CD4-positive, alpha-beta memory T cell (primary cell): ENCODE measurements at regions not wholly inside any gene's neighbourhood (a gene's known extent, or its start where the extent isn't known, plus 50 kb on each side); places are given as distances from the start of the nearest gene placed in this dataset.

ENCODE experiments used
- CTCF ChIA-PET: fragments of 350-600 bp; sonication (Branson Sonifier 250); formaldehyde crosslinking; loops from one replicate; lab custom pipeline; 2021; ENCODE audit warnings: inconsistent platforms; ENCODE audit not compliant: partially characterized antibody; lab: Charles Lee
- POLR2A ChIA-PET: fragments of 350-600 bp; sonication (Branson Sonifier 250); formaldehyde crosslinking; loops from one replicate; lab custom pipeline; 2021; ENCODE audit not compliant: partially characterized antibody; lab: Charles Lee
- DNase-seq, 5 donors: peaks; one replicate each; pipeline versions ENCODE4 v3.0.0 to v3.0.0-alpha.2; 2020 to 2022; ENCODE audit warnings: mixed read lengths in 1 of 5
- H3K27ac ChIP-seq: one replicate; pipeline ENCODE4 v1.7.0; 2013; ENCODE audit warnings: low read depth, low read length
- H3K27me3 ChIP-seq: 2 replicates; pipeline ENCODE4 v1.7.0; 2013; ENCODE audit warnings: mild to moderate bottlenecking, low read length, moderate library complexity; ENCODE audit not compliant: insufficient read depth
- H3K36me3 ChIP-seq: 2 replicates; pipeline ENCODE4 v1.7.0; 2013; ENCODE audit warnings: mild to moderate bottlenecking, low read length, moderate library complexity; ENCODE audit not compliant: insufficient read depth
- H3K4me1 ChIP-seq: 2 replicates; pipeline ENCODE4 v1.7.0; 2013; ENCODE audit warnings: mild to moderate bottlenecking, low read length, moderate library complexity; ENCODE audit not compliant: insufficient read depth
- H3K4me3 ChIP-seq, 2 donors: one replicate each; pipeline ENCODE4 v1.7.0; 2013; ENCODE audit warnings: low read length in 2 of 2, mild to moderate bottlenecking in 1 of 2
- H3K9me3 ChIP-seq, 2 donors: one replicate each; pipeline ENCODE4 v1.7.0; 2013; ENCODE audit warnings: low read length in 2 of 2, control low read depth in 1 of 2; ENCODE audit not compliant: control insufficient read depth in 1 of 2
- H3K27ac Mint-ChIP-seq, 7 donors: one replicate each; pipeline ENCODE4 v1.8.0; 2020 to 2021; ENCODE audit warnings: mixed read lengths in 7 of 7, mild to moderate bottlenecking in 6 of 7, inconsistent platforms in 3 of 7, moderate library complexity in 3 of 7
- H3K27me3 Mint-ChIP-seq, 2 donors: one replicate each; pipeline ENCODE4 v1.8.0; 2020 to 2021; ENCODE audit warnings: mixed read lengths in 2 of 2
- H3K36me3 Mint-ChIP-seq, 2 donors: one replicate each; pipeline ENCODE4 v1.8.0; 2020 to 2021; ENCODE audit warnings: mixed read lengths in 2 of 2, inconsistent platforms in 1 of 2, mild to moderate bottlenecking in 1 of 2
- H3K4me1 Mint-ChIP-seq, 4 donors: one replicate each; pipeline ENCODE4 v1.8.0; 2020 to 2021; ENCODE audit warnings: mixed read lengths in 4 of 4, mild to moderate bottlenecking in 1 of 4
- H3K4me3 Mint-ChIP-seq, 8 donors: one replicate each; pipeline ENCODE4 v1.8.0; 2020 to 2021; ENCODE audit warnings: mixed read lengths in 8 of 8, mild to moderate bottlenecking in 7 of 8, moderate library complexity in 6 of 8, inconsistent platforms in 3 of 8
- H3K9me3 Mint-ChIP-seq, 8 donors: one replicate each; pipeline ENCODE4 v1.8.0; 2020 to 2021; ENCODE audit warnings: mixed read lengths in 8 of 8, mild to moderate bottlenecking in 5 of 8, inconsistent platforms in 3 of 8, moderate library complexity in 1 of 8
- intact Hi-C: fragments of 100-400 bp; cut with micrococcal nuclease; formaldehyde crosslinking; loops from one replicate; pipeline ENCODE4 v1.15.1; 2023

DNA sequence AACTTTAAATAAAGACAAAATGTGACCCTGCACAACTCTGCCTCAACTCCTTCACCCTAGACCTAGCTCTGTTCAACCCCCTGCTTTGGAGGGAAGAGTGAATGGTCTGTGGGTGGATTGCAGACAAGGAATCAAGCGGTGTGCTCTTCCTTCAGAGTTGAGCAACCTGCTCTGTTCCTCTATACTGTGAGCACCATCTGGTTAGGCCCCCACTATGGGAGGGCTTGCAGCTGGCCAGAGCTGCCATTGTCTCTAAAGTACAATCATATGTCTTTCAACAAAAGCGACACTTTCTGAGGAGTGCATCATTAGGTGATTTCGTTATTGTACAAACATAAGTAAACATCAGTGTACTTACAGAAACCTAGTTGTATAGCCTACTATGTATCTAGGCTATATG, 406.1 kb upstream of the MARCKS start:
- Mint-ChIP-seq H3K27ac (no peak overlapping the region), H3K27me3 (no peaks in the 10 kb centered on the region), H3K4me3 (no peak overlapping the region), H3K9me3 (peaks cover 0 to 3% (median 0%) of the 10 kb centered on the region in 8 donors), H3K4me1 (peaks cover 0 to 1% (median 0%) of the 10 kb centered on the region in 4 donors), H3K36me3 (no peaks in the 10 kb centered on the region)
- no peaks in the 10 kb centered on the region for H3K9me3 ChIP-seq
- ChIA-PET CTCF (no interaction called here), POLR2A (no interaction called here)
- intact Hi-C loops = no loop called here
- H3K4me1 ChIP-seq = no peaks in the 10 kb centered on the region
- H3K36me3 ChIP-seq = no peaks in the 10 kb centered on the region
- H3K4me3 ChIP-seq = no peak overlapping the region
- H3K27me3 ChIP-seq = no peaks in the 10 kb centered on the region
- DNase-seq = no peak
- H3K27ac ChIP-seq = no peak overlapping the region

DNA sequence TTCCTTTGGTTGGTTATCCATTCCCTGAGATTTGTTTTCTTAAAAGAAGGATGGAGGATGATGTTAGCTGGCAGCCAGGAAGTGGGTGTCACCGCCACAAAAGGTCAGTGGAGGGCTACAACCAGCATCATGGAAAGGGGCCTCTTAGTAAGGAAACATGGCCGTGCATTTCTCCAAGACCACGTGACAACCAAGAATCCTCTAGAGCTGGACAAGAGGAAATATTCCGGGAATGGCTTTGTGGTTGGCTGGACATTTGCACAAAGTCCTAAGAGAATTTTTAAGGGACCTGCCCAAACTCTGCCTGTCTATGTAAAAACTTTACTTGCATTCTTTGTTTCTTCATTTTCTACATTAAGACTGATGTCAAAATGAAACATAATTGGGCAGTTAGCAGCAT, 399.9 kb upstream of the MARCKS start:
- H3K27me3 ChIP-seq = no peaks in the 10 kb centered on the region
- DNase-seq = peak in 1 of 5 donors; percentile 22
- H3K36me3 Mint-ChIP-seq = no peaks in the 10 kb centered on the region
- CTCF ChIA-PET = no interaction called here
- no peak overlapping the region for H3K27ac ChIP-seq
- H3K9me3 Mint-ChIP-seq = peaks cover 0 to 2% (median 0%) of the 10 kb centered on the region in 8 donors
- H3K4me3 Mint-ChIP-seq = no peak overlapping the region
- H3K27me3 Mint-ChIP-seq = no peaks in the 10 kb centered on the region
- no peak overlapping the region for H3K27ac Mint-ChIP-seq
- no peaks in the 10 kb centered on the region for H3K36me3 ChIP-seq
- H3K4me1 ChIP-seq = no peaks in the 10 kb centered on the region
- peaks cover 0 to 1% (median 0%) of the 10 kb centered on the region in 4 donors for H3K4me1 Mint-ChIP-seq
- POLR2A ChIA-PET = no interaction called here
- no peak overlapping the region for H3K4me3 ChIP-seq
- intact Hi-C loops = no loop called here
- H3K9me3 ChIP-seq = no peaks in the 10 kb centered on the region

DNA sequence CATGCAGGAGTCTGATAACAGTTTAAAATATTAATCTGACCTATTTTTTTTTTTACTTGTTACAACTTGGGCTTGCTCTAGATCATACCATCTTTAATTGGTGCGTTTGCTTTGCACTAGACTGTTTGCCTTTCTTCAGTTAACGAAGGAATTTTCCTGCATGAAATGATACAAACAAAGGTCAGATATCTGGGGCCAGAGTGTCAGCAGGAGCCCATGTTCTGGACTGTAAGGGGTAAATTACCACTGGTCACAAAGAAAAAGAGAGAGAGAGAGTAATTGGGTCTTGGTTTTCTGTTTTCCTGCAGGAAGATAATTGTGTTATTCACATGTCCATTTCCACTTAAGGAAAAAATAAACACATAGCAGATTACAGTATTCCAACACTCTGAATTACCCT, 399.4 kb upstream of the MARCKS start:
- Histone ChIP-seq H3K27me3 (no peaks in the 10 kb centered on the region), H3K4me1 (no peaks in the 10 kb centered on the region), H3K4me3 (no peak overlapping the region), H3K9me3 (no peaks in the 10 kb centered on the region), H3K27ac (no peak overlapping the region), H3K36me3 (no peaks in the 10 kb centered on the region)
- intact Hi-C loops = no loop called here
- ChIA-PET CTCF (no interaction called here), POLR2A (no interaction called here)
- DNase-seq = no peak
- Mint-ChIP-seq H3K27me3 (no peaks in the 10 kb centered on the region), H3K36me3 (no peaks in the 10 kb centered on the region), H3K4me1 (peaks cover 0 to 1% (median 0%) of the 10 kb centered on the region in 4 donors), H3K9me3 (peaks cover 0 to 2% (median under 1%) of the 10 kb centered on the region in 8 donors), H3K27ac (no peak overlapping the region), H3K4me3 (no peak overlapping the region)

DNA sequence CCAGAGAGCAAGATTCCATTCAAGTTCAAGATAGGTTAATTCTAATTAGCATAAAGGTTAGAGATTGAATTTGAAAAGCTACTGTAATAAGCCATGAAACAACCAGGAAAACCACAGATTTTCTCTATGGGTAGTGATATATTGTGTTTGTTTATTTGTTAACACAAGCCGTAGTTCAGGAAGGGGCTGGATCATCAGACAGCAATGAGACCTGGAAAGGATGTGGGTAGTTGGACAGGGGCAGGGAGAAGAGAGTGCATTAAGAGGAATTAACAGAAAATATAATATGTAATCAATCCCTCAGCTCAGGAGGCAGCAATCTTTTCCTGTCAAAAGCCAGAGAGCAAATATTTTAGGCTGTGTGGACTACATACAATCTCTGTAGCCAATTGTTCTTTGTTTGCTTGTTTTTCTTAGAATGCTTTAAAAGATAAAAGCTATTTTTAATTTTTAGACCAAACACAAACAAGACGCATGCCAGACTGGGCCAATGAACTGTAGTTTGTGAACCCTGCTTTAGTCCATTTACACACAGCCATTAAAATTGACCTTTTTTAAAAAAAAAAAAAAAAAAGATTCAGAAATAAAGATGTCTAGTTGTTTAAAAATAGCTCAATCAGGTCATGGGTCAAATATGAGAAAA, 398.7 kb upstream of the MARCKS start:
- no peak for DNase-seq
- CTCF ChIA-PET = no interaction called here
- Histone ChIP-seq H3K27me3 (no peaks in the 10 kb centered on the region), H3K36me3 (no peaks in the 10 kb centered on the region), H3K4me3 (no peak overlapping the region), H3K9me3 (no peaks in the 10 kb centered on the region), H3K27ac (no peak overlapping the region), H3K4me1 (no peaks in the 10 kb centered on the region)
- intact Hi-C loops = no loop called here
- Mint-ChIP-seq H3K27ac (no peak overlapping the region), H3K4me3 (no peak overlapping the region), H3K27me3 (no peaks in the 10 kb centered on the region), H3K4me1 (peaks cover 0 to 1% (median 0%) of the 10 kb centered on the region in 4 donors), H3K9me3 (peaks cover 0 to 2% (median under 1%) of the 10 kb centered on the region in 8 donors), H3K36me3 (no peaks in the 10 kb centered on the region)
- POLR2A ChIA-PET = no interaction called here

DNA sequence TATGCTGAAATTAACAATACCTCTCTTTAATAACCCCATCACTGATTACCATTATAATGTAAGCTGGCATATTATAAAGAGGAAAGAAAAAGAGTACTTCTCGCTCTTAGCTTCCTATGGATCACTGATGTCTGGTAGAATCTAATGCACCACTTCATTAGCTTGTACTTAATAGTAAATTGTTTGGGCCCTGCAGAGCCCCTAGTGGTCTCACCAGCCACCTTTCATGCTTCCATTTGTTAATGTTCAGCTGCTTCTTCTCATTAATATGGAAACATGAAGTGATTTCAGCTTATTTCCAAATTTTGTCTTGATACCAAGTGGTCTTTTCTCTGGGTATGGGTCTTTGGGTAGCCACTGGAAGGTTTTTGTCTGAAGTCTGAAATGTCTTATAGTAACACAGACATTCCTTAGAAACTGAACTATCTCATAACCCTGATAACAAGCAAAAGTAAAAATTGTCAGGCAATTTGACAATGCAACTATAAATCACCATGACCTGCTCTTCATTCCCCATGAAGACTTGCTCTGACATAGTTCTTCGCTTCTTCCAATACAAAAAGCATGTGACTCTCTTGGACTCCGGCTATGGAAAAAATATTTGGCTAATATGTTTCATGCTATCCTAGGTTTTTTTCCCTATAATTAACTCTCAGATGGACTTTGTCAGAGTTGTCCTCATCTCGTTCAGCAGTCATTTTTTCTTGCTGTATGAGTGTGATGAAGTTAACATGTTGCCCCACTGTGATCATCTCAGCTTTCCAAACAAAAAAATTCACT, 395.8 kb upstream of the MARCKS start:
- Histone ChIP-seq H3K27ac (no peak overlapping the region), H3K4me3 (no peak overlapping the region), H3K4me1 (no peaks in the 10 kb centered on the region), H3K9me3 (no peaks in the 10 kb centered on the region), H3K27me3 (no peaks in the 10 kb centered on the region), H3K36me3 (no peaks in the 10 kb centered on the region)
- POLR2A ChIA-PET = interaction anchor here (0.6 kb wide), 1 partner anchor 9 kb away, joined by 3 read pairs; no protein-coding TSS in a partner anchor
- Mint-ChIP-seq H3K4me3 (peak overlapping the region in 1 of 8 donors; percentile 23), H3K4me1 (no peaks in the 10 kb centered on the region), H3K9me3 (peaks cover 0 to 2% (median 0%) of the 10 kb centered on the region in 8 donors), H3K36me3 (no peaks in the 10 kb centered on the region), H3K27me3 (no peaks in the 10 kb centered on the region), H3K27ac (no peak overlapping the region)
- intact Hi-C loops = no loop called here
- no peak for DNase-seq
- CTCF ChIA-PET = no interaction called here

DNA sequence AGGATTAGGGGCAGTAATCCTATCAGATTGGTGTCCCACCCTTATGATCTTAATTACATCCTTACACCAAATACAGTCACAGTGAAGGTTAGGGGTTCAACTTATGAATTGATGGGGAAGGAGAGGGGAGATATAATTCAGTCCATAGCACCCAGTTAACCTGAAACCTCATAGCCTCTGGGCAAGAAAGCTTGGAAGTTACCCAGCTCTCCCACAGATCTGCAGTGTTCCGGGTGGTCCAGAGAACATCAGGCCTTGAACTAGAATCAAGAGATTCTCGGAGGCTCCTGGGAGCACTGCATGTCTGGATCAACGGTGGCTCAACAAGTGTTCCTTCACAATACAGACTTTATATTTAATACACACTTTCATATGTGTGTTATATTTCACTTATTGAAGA, 392.6 kb upstream of the MARCKS start:
- no peak for DNase-seq
- intact Hi-C loops = no loop called here
- Mint-ChIP-seq H3K36me3 (no peaks in the 10 kb centered on the region), H3K4me1 (no peaks in the 10 kb centered on the region), H3K4me3 (no peak overlapping the region), H3K27ac (no peak overlapping the region), H3K9me3 (peaks cover 0 to 2% (median under 1%) of the 10 kb centered on the region in 8 donors), H3K27me3 (no peaks in the 10 kb centered on the region)
- Histone ChIP-seq H3K27me3 (no peaks in the 10 kb centered on the region), H3K4me3 (no peak overlapping the region), H3K36me3 (no peaks in the 10 kb centered on the region), H3K4me1 (no peaks in the 10 kb centered on the region), H3K9me3 (no peaks in the 10 kb centered on the region), H3K27ac (no peak overlapping the region)
- POLR2A ChIA-PET = no interaction called here
- CTCF ChIA-PET = no interaction called here

DNA sequence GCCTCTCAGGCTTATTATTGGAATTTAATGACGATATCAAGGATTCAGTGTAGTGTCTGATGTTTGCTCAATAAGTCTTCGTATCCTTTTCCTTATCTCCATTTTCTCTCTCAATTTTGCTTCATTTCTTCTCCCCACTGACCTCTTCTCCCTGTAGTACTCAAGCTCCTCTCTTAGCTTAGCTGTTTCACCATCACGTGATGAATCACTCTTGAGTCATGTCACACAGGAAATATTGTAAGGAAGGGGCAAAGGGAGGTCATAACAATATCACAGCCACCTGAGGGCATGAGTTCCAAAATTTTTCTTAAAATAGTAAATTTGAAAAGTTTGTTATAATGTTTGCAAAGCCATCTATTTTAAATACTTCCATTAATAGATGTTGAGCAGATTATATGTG, 392.2 kb upstream of the MARCKS start:
- no peaks in the 10 kb centered on the region for H3K4me1 Mint-ChIP-seq
- H3K9me3 ChIP-seq = no peaks in the 10 kb centered on the region
- no peak for DNase-seq
- intact Hi-C loops = no loop called here
- H3K27ac Mint-ChIP-seq = no peak overlapping the region
- CTCF ChIA-PET = no interaction called here
- POLR2A ChIA-PET = no interaction called here
- H3K27me3 ChIP-seq = no peaks in the 10 kb centered on the region
- no peaks in the 10 kb centered on the region for H3K4me1 ChIP-seq
- no peaks in the 10 kb centered on the region for H3K36me3 ChIP-seq
- no peak overlapping the region for H3K4me3 Mint-ChIP-seq
- peaks cover 0 to 2% (median under 1%) of the 10 kb centered on the region in 8 donors for H3K9me3 Mint-ChIP-seq
- H3K36me3 Mint-ChIP-seq = no peaks in the 10 kb centered on the region
- no peaks in the 10 kb centered on the region for H3K27me3 Mint-ChIP-seq
- H3K27ac ChIP-seq = no peak overlapping the region
- H3K4me3 ChIP-seq = no peak overlapping the region
